Karpas-422 (cell line): ENCODE measurements at regions not wholly inside any gene's neighbourhood (a gene's known extent, or its start where the extent isn't known, plus 50 kb on each side); places are given as distances from the start of the nearest gene placed in this dataset.

Source experiments
- DNase-seq: peaks from one replicate; pipeline ENCODE4 v3.0.0-alpha.2; 2015
- H2AFZ ChIP-seq: fragments of 200-600 bp; sonication (generic); 2 replicates; pipeline ENCODE4 v1.6.1; 2014; ENCODE audit warnings: antibody characterized with exemption, low read length, mixed read lengths
- H3K27ac ChIP-seq: fragments of 200-600 bp; sonication (generic); 2 replicates; pipeline ENCODE4 v1.5.1; 2014; ENCODE audit warnings: mild to moderate bottlenecking, low read length, moderate library complexity
- H3K27me3 ChIP-seq: fragments of 200-600 bp; sonication (generic); 2 replicates; pipeline ENCODE4 v1.6.1; 2014; ENCODE audit warnings: low read length, mixed read lengths
- H3K36me3 ChIP-seq: fragments of 200-600 bp; sonication (generic); 2 replicates; pipeline ENCODE4 v1.6.1; 2014; ENCODE audit warnings: low read length, mixed read lengths; ENCODE audit not compliant: insufficient read depth
- H3K4me1 ChIP-seq: fragments of 200-600 bp; sonication (generic); 2 replicates; pipeline ENCODE4 v1.6.1; 2014; ENCODE audit warnings: mild to moderate bottlenecking, low read length, mixed read lengths
- H3K4me2 ChIP-seq: fragments of 200-600 bp; sonication (generic); 2 replicates; pipeline ENCODE4 v1.6.1; 2014; ENCODE audit warnings: low read length, low read depth, mild to moderate bottlenecking; ENCODE audit not compliant: poor library complexity, severe bottlenecking
- H3K4me3 ChIP-seq: fragments of 200-600 bp; sonication (generic); 2 replicates; pipeline ENCODE4 v1.5.1; 2014; ENCODE audit warnings: mild to moderate bottlenecking, antibody characterized with exemption, low read length, mixed read lengths
- H3K79me2 ChIP-seq: fragments of 200-600 bp; sonication (generic); 2 replicates; pipeline ENCODE4 v1.6.1; 2014; ENCODE audit warnings: mild to moderate bottlenecking, low read length, mixed read lengths
- H3K9ac ChIP-seq: fragments of 200-600 bp; sonication (generic); 2 replicates; pipeline ENCODE4 v1.6.0; 2014; ENCODE audit warnings: low read length
- H3K9me2 ChIP-seq: fragments of 200-600 bp; sonication (generic), shearing (Covaris generic); replicated peaks from 2 replicates; pipeline ENCODE4 v1.6.0; 2014; ENCODE audit warnings: mild to moderate bottlenecking, low read length, moderate library complexity; ENCODE audit not compliant: insufficient read depth
- H3K9me3 ChIP-seq: fragments of 300-700, 200-600 bp; sonication (generic); 2 replicates; pipeline ENCODE4 v1.6.1; 2014; ENCODE audit warnings: low read length, mixed read lengths
- H4K20me1 ChIP-seq: fragments of 200-600 bp; sonication (generic); 2 replicates; pipeline ENCODE4 v1.6.1; 2014; ENCODE audit warnings: mild to moderate bottlenecking, antibody characterized with exemption, low read length, low read depth; ENCODE audit not compliant: insufficient read depth

DNA sequence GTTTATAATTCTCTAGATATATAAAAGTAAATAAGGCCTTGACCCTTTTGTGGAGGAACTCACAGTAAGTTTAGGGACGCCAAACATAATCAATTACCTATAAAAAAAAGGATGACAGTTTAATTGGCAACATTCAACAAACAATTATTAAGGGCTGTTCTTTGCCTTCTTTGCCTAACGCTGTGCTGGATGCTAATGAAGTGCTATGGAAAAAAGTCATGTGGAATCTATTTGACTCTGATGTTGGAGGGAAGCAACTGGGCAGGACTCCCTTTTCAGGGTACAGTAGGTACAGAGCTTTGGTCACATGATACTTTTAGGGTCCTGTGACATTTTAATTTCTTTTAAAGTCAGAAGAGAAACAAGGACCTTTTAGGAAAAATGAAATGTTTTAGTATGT lies 91.1 kb downstream of the PCDH7 start:
- H2AFZ ChIP-seq = no peak overlapping the region
- no peak overlapping the region for H3K4me2 ChIP-seq
- no peak overlapping the region for H3K27ac ChIP-seq
- no peaks in the 10 kb centered on the region for H4K20me1 ChIP-seq
- no peak overlapping the region for H3K4me3 ChIP-seq
- H3K9me3 ChIP-seq = peaks cover 22% of the 10 kb centered on the region
- no peaks in the 10 kb centered on the region for H3K27me3 ChIP-seq
- no peaks in the 10 kb centered on the region for H3K9me2 ChIP-seq
- H3K79me2 ChIP-seq = no peaks in the 10 kb centered on the region
- no peak for DNase-seq
- no peak overlapping the region for H3K9ac ChIP-seq
- H3K4me1 ChIP-seq = no peaks in the 10 kb centered on the region
- no peaks in the 10 kb centered on the region for H3K36me3 ChIP-seq

DNA sequence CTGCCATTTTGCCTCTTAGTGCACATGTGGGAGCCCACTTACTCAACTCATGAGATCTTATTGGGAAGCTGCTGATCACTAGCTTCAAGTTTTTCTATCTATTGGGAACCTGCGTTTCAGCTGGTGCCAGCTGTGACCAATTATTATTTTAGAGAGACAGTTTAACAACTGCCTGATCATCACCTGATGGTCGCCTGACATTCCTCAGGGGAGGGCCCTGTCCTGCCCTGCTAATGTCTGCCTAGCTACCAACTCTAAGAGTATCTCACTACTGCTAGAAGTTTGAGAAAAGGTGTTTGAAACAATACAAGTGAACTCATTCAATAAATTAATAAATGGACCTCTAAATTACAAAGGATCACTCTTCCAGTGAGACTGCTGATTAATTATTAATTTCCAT lies 95.5 kb downstream of the PCDH7 start:
- peaks cover 14% of the 10 kb centered on the region for H3K9me3 ChIP-seq
- no peaks in the 10 kb centered on the region for H3K79me2 ChIP-seq
- no peak overlapping the region for H3K9ac ChIP-seq
- DNase-seq = no peak
- no peaks in the 10 kb centered on the region for H3K9me2 ChIP-seq
- H3K27me3 ChIP-seq = no peaks in the 10 kb centered on the region
- H3K4me3 ChIP-seq = no peak overlapping the region
- H4K20me1 ChIP-seq = no peaks in the 10 kb centered on the region
- no peaks in the 10 kb centered on the region for H3K4me1 ChIP-seq
- H2AFZ ChIP-seq = no peak overlapping the region
- H3K27ac ChIP-seq = no peak overlapping the region
- H3K36me3 ChIP-seq = no peaks in the 10 kb centered on the region
- H3K4me2 ChIP-seq = no peak overlapping the region

DNA sequence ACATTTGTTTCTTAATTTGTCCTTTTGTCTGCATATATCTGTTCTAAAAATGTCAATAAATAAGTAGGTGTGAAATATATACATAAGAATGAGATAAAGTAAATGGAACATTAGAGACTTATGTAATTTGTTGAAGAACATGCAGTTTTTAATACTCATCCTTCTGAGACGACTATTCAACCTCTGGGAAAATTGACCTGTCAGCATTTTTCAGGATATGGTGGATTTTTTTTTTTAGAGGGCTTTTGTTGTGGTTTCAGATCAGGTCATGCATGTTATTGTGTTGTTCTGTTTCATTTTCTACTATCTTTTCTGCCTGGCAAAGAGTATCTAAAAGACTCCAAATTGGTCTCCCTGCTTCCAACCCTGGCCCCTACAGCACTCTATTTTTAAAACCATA lies 97.3 kb downstream of the PCDH7 start:
- no peaks in the 10 kb centered on the region for H4K20me1 ChIP-seq
- H3K27ac ChIP-seq = no peak overlapping the region
- H3K4me2 ChIP-seq = no peak overlapping the region
- no peak overlapping the region for H3K9ac ChIP-seq
- no peak overlapping the region for H3K4me3 ChIP-seq
- no peaks in the 10 kb centered on the region for H3K79me2 ChIP-seq
- H3K27me3 ChIP-seq = no peaks in the 10 kb centered on the region
- H3K4me1 ChIP-seq = no peaks in the 10 kb centered on the region
- H3K36me3 ChIP-seq = no peaks in the 10 kb centered on the region
- no peak for DNase-seq
- peaks cover 11% of the 10 kb centered on the region for H3K9me3 ChIP-seq
- no peaks in the 10 kb centered on the region for H3K9me2 ChIP-seq
- no peak overlapping the region for H2AFZ ChIP-seq

DNA sequence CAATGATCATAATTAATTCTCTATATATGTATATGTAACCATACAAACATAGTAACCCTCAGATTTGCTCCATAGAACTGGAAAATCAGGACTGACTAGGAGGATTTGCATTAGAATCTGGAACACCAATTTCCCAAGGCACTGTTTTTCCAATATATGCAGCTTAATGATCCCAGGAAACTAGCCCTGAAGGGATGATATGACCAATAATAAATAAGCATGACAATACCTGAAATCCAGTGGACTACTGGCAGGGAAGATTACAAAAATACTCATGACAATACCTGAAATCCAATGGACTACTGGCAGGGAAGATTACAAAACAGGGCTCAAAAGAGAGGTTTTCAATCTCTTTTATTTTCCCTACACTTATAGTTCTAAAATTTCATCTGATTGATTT lies 98.4 kb downstream of the PCDH7 start:
- no peak overlapping the region for H3K27ac ChIP-seq
- no peaks in the 10 kb centered on the region for H3K27me3 ChIP-seq
- DNase-seq = no peak
- no peak overlapping the region for H2AFZ ChIP-seq
- H3K4me1 ChIP-seq = no peaks in the 10 kb centered on the region
- no peaks in the 10 kb centered on the region for H3K9me2 ChIP-seq
- H3K79me2 ChIP-seq = no peaks in the 10 kb centered on the region
- no peaks in the 10 kb centered on the region for H3K36me3 ChIP-seq
- no peaks in the 10 kb centered on the region for H4K20me1 ChIP-seq
- H3K4me2 ChIP-seq = no peak overlapping the region
- H3K4me3 ChIP-seq = no peak overlapping the region
- H3K9me3 ChIP-seq = peaks cover 8% of the 10 kb centered on the region; the same call in 1 of the 2 replicates
- H3K9ac ChIP-seq = no peak overlapping the region

DNA sequence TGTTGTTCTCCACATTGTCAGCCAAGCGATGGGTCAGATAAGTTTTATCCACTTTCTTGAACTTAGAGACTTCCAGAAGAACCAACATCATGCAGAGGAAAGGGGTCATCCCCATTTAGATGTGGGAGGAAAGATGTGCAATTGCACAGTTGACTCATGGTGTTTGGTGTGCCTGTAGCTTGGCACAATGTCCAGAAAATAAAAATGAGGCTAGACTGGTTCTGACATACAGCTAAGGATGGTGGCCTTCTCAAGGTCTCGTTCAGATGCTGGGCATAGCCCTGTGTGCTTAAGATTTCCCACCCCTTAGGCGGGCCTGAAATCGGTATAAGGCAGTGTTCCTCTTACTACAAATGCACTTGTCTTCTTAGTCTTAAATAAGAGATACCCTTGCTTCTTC lies 101.1 kb downstream of the PCDH7 start:
- H3K36me3 ChIP-seq = no peaks in the 10 kb centered on the region
- H4K20me1 ChIP-seq = no peaks in the 10 kb centered on the region
- no peaks in the 10 kb centered on the region for H3K79me2 ChIP-seq
- H2AFZ ChIP-seq = no peak overlapping the region
- H3K4me2 ChIP-seq = no peak overlapping the region
- no peak overlapping the region for H3K9ac ChIP-seq
- H3K9me2 ChIP-seq = no peaks in the 10 kb centered on the region
- H3K4me3 ChIP-seq = no peak overlapping the region
- DNase-seq = no peak
- no peaks in the 10 kb centered on the region for H3K27me3 ChIP-seq
- no peak overlapping the region for H3K27ac ChIP-seq
- H3K9me3 ChIP-seq = peaks cover 8% of the 10 kb centered on the region; the same call in 1 of the 2 replicates
- no peaks in the 10 kb centered on the region for H3K4me1 ChIP-seq

DNA sequence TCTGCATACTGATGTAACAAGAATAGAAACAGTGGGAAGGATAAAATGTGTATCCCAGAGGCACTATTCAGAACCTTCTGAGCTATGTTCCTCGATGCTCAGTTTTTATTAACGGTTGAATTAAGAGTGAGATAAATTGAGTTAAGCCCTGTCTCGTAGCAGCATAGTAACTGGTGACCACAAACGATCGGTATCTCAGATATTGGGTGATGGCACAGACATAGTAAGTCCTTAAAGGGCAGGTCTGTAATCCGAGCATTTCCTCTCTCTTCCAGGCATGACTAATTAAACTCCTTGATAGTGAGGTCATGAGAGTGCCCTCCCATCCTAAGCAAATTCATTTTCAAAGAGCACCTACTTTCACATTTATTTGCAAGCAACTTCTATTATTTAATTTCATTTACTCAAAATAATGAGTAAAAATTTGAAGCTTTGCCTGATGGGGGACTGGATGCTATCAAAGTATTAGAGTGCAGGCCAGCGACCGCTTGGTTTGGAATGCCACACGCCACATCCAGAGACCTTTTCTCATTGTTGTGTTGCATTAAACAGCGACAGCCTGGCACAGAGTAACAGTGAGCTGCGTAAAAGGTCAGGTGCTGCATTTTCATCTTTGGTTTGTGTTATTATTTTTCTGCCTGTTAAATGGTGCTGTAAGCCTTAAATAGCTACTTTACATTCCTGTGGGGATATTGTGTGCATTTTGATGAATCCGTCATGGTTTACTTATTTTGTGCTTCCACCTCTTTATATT lies 101.9 kb downstream of the PCDH7 start:
- Histone ChIP-seq H3K9me3 (peaks cover 8% of the 10 kb centered on the region; the same call in 1 of the 2 replicates), H3K36me3 (no peaks in the 10 kb centered on the region), H3K4me1 (no peaks in the 10 kb centered on the region), H3K27ac (no peak overlapping the region), H3K4me3 (no peak overlapping the region), H3K9me2 (no peaks in the 10 kb centered on the region), H3K79me2 (no peaks in the 10 kb centered on the region), H2AFZ (no peak overlapping the region), H3K27me3 (no peaks in the 10 kb centered on the region), H3K9ac (no peak overlapping the region), H3K4me2 (no peak overlapping the region), H4K20me1 (no peaks in the 10 kb centered on the region)
- no peak for DNase-seq

DNA sequence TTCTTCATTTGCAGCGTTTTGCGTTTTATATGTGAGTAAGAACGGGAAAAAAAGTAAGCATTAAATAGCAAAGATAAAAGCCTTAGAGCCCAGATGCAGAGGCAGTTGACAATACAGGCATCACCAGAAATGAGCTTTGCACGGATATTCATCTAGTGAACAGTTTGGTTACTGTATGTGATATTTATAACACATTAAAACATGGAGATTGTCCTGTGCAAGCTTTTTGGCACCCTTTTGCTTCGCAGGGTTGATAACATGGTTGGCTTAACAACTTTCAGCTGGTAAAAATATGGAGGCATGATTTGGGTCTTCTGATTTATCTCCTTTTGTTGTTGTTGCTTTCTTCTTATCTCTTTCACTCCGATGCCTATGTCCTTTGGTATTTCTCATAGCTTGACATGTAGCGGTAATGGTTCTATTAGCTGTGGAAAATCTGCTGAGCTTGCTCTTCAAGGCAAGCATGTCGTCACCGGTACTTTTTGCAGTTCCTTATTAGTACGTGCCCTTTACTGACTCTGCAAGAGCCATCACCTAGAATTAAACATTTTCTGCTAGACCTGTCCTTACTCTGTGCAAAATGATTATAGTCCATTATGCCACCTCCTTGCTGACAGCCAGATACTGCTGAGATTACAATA lies 102.9 kb downstream of the PCDH7 start:
- no peak overlapping the region for H3K4me2 ChIP-seq
- no peak overlapping the region for H3K4me3 ChIP-seq
- H3K79me2 ChIP-seq = no peaks in the 10 kb centered on the region
- H3K27ac ChIP-seq = no peak overlapping the region
- no peaks in the 10 kb centered on the region for H3K27me3 ChIP-seq
- H2AFZ ChIP-seq = no peak overlapping the region
- H3K9me2 ChIP-seq = no peaks in the 10 kb centered on the region
- H3K36me3 ChIP-seq = no peaks in the 10 kb centered on the region
- H4K20me1 ChIP-seq = no peaks in the 10 kb centered on the region
- H3K4me1 ChIP-seq = no peaks in the 10 kb centered on the region
- H3K9me3 ChIP-seq = peaks cover 8% of the 10 kb centered on the region; the same call in 1 of the 2 replicates
- no peak overlapping the region for H3K9ac ChIP-seq
- DNase-seq = no peak

DNA sequence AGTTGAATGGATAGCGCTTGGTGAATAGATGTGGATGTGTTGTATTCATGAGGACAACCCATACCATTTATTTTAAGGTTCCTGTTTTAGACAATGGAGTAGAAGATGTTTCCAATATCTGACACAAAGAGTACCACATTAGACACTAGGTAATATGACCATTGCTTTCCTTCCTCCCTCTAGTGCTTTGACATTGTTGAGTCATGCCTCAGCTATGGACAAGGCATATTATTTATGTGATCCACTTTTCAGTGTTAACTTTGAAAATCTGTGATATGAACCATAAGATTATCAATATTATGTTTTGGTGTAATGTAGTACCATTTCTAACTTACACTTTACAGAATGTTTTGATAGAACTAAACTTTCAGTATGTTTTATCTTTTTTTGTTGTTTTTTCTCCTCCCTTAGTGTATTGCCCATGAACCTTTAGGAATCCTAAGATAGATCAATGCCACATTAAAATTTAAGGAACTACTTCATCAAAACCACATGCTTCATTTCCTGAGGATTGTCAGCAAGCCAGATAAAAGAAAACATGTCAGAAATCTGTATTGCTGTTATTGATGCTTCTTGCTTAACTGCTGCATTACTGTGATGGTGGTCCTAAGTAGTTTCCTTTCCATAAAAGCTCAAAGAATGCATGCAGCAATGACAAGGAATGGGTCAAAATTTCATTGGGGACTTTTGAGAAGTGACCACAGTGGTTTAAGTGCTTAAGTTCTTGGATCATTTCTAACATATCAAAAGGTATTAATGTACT lies 105.0 kb downstream of the PCDH7 start:
- Histone ChIP-seq H3K4me3 (no peak overlapping the region), H3K9ac (no peak overlapping the region), H4K20me1 (no peaks in the 10 kb centered on the region), H3K9me2 (no peaks in the 10 kb centered on the region), H3K9me3 (peaks cover 13% of the 10 kb centered on the region; the same call in 1 of the 2 replicates), H3K4me1 (no peaks in the 10 kb centered on the region), H3K36me3 (no peaks in the 10 kb centered on the region), H3K4me2 (no peak overlapping the region), H3K27me3 (no peaks in the 10 kb centered on the region), H2AFZ (no peak overlapping the region), H3K27ac (no peak overlapping the region), H3K79me2 (no peaks in the 10 kb centered on the region)
- DNase-seq = no peak
